WERI-Rb-1 (cell line): ENCODE measurements at regions not wholly inside any gene's neighbourhood (a gene's known extent, or its start where the extent isn't known, plus 50 kb on each side); places are given as distances from the start of the nearest gene placed in this dataset.

ENCODE experiments used
- DNase-seq: peaks from one replicate; pipeline ENCODE4 v3.0.0-alpha.2; 2020
- H3K27ac ChIP-seq: fragments of 250-450 bp; sonication (Bioruptor Pico); 2 replicates; pipeline ENCODE4 v1.5.1; 2020; ENCODE audit warnings: mild to moderate bottlenecking, moderate library complexity
- H3K27me3 ChIP-seq: fragments of 250-450 bp; sonication (Bioruptor Pico); 2 replicates; pipeline ENCODE4 v1.5.1; 2021; ENCODE audit warnings: mild to moderate bottlenecking, low read depth, moderate library complexity; ENCODE audit not compliant: insufficient read depth, severe bottlenecking
- H3K36me3 ChIP-seq: fragments of 250-450 bp; sonication (Bioruptor Pico); 2 replicates; pipeline ENCODE4 v1.5.1; 2020; ENCODE audit warnings: mild to moderate bottlenecking, moderate library complexity
- H3K4me3 ChIP-seq: 2 replicates; pipeline ENCODE4 v1.5.1; 2011; ENCODE audit warnings: low read depth, mild to moderate bottlenecking, control low read depth, low read length
- H3K9me3 ChIP-seq: fragments of 250-450 bp; sonication (Bioruptor Pico); 2 replicates; pipeline ENCODE4 v1.5.1; 2021; ENCODE audit warnings: mild to moderate bottlenecking, moderate library complexity; ENCODE audit not compliant: severe bottlenecking
- TF ChIP-seq, protein P1 (sequence below): IDR thresholded peaks from 2 replicates; pipeline ENCODE4 v1.5.1; 2011; ENCODE audit warnings: low read depth, mild to moderate bottlenecking, control low read depth, inconsistent platforms, low read length

DNA sequence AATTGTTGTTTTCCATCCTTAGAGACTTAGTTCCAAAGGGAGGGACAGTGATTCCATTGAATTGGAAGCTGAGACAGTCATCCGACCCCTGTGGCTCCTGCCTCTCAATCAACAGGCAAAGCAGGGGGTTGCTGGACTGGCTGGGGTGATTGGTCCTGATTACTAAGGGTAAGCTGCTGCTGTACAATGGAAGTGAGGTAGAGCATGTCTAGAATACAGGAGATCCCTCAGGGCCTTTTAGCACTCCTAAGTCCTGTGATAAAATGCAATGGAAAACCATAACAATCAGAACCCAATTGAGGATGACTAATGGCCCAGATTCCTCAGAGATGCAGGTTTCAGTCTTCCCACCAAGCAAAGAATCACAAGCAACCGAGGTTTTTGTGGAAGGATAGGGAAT, 127.6 kb downstream of the AASDH start:
- no peaks in the 10 kb centered on the region for H3K27me3 ChIP-seq
- no peak overlapping the region for H3K4me3 ChIP-seq
- TF ChIP-seq, protein P1, sequence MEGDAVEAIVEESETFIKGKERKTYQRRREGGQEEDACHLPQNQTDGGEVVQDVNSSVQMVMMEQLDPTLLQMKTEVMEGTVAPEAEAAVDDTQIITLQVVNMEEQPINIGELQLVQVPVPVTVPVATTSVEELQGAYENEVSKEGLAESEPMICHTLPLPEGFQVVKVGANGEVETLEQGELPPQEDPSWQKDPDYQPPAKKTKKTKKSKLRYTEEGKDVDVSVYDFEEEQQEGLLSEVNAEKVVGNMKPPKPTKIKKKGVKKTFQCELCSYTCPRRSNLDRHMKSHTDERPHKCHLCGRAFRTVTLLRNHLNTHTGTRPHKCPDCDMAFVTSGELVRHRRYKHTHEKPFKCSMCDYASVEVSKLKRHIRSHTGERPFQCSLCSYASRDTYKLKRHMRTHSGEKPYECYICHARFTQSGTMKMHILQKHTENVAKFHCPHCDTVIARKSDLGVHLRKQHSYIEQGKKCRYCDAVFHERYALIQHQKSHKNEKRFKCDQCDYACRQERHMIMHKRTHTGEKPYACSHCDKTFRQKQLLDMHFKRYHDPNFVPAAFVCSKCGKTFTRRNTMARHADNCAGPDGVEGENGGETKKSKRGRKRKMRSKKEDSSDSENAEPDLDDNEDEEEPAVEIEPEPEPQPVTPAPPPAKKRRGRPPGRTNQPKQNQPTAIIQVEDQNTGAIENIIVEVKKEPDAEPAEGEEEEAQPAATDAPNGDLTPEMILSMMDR = no peak
- peaks cover 9% of the 10 kb centered on the region for H3K36me3 ChIP-seq
- H3K9me3 ChIP-seq = no peaks in the 10 kb centered on the region
- no peak overlapping the region for H3K27ac ChIP-seq
- DNase-seq = no peak

DNA sequence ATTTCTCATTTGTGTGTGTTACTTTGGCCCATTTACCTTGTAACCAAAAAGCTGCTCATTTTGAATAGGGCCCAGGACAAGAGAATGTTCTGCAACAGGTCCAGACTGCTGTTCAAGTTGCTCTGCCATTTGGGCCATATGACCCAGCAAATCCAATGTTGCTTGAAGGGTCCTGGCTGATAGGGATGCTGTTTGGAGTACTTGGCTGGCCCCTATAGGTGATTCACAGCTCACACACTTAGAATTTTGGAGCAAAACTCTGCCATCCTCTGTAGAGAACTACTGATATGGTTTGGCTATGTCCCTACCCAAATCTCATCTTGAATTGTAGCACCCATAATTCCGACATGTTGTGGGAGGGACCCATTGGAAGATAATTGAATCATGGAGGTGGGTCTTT, 131.5 kb downstream of the AASDH start:
- H3K36me3 ChIP-seq = peaks cover 9% of the 10 kb centered on the region
- no peaks in the 10 kb centered on the region for H3K9me3 ChIP-seq
- TF ChIP-seq, protein P1 = 0 out of 2 replicates have a peak, but pooled peaks have one; percentile 13
- H3K27ac ChIP-seq = no peak overlapping the region
- no peak for DNase-seq
- H3K27me3 ChIP-seq = no peaks in the 10 kb centered on the region
- no peak overlapping the region for H3K4me3 ChIP-seq

DNA sequence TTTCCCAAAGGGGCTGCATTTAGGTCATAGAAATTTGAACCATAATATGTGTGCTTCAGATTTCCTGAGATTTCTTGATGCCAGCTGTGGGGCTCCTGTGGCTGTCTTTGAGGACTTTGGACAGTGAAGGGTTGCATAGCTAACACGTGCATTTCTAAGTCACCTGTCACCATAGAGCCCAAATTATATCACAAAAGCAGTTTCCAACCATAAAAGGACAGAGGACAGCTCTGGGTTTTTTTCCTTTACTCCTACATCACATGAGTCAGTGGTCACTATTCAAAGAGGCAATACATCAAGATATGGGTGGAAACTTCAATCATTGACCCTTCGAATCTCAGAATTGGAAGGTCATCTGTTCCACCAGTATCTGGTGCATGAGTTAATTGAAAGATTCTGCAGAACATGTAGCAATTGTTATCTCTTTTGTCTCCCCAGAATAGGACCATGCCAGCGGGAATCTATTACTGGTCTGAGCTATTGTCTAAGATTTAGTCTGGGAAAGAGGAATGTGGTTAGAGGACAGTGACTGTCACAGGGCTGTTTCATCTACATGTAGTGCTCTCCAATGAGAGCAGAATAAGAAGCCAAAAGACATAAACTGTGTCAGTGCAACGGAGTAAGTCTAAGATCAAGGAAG, 133.5 kb downstream of the AASDH start:
- Histone ChIP-seq H3K36me3 (peaks cover 9% of the 10 kb centered on the region), H3K27me3 (no peaks in the 10 kb centered on the region), H3K27ac (no peak overlapping the region), H3K4me3 (no peak overlapping the region), H3K9me3 (no peaks in the 10 kb centered on the region)
- TF ChIP-seq, protein P1 = no peak
- DNase-seq = no peak

DNA sequence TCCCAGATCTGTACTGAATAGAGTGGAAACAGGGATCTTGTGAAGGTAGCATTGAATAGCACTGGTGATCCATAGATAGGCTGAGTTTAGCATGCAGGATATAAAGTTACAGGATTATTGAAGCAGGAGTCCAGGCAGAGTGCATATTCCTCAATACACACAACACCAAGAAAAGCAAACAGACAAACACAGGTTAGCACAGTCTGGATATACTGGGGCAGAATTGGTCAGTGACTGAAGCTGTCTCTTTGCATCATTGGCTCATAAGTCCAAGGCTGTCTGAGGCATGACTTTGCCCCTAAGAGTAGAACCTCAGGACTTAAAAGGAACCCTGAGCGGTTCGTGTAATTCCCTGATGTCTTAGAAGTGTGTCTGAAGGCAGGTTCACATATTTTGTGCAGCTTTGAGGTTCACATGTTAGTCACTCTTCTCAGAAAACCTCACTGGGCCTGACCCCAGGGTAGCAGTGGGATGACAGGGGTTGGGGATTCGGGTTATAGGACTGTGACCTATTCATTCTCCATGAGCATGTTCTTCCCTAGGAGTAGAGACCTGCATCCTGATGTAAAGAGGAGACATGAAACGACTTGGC, 134.6 kb downstream of the AASDH start:
- no peaks in the 10 kb centered on the region for H3K9me3 ChIP-seq
- peaks cover 9% of the 10 kb centered on the region for H3K36me3 ChIP-seq
- H3K4me3 ChIP-seq = no peak overlapping the region
- TF ChIP-seq, protein P1 = no peak
- H3K27me3 ChIP-seq = no peaks in the 10 kb centered on the region
- no peak overlapping the region for H3K27ac ChIP-seq
- DNase-seq = no peak

DNA sequence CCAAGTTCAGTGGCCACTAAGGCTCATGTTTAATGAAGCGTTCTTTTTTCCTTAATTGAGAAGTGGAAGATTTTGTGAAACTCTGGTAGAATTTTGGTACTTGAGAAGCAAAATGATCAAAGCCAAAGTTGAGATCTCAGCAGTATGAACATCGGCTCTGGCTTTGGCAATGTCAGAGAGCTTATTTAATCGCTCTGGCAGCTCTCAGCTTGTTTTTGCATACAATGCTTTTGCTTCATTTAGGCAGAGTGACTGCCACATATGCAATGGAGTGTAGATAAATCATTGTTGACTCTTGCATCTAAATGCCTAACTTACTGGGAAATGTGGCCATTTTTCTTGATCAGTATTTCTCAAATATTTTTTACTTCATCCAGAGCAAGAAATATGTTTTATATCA, 135.7 kb downstream of the AASDH start:
- no peaks in the 10 kb centered on the region for H3K27me3 ChIP-seq
- DNase-seq = no peak
- TF ChIP-seq, protein P1 = no peak
- H3K27ac ChIP-seq = no peak overlapping the region
- H3K9me3 ChIP-seq = no peaks in the 10 kb centered on the region
- peaks cover 8% of the 10 kb centered on the region for H3K36me3 ChIP-seq
- H3K4me3 ChIP-seq = no peak overlapping the region
